SK-MEL-5 (cell line): ENCODE measurements at regions not wholly inside any gene's neighbourhood (a gene's known extent, or its start where the extent isn't known, plus 50 kb on each side); places are given as distances from the start of the nearest gene placed in this dataset.

ENCODE experiments used
- DNase-seq: peaks from one replicate; pipeline ENCODE4 v3.0.0-alpha.2; 2016; ENCODE audit warnings: low read depth, low spot score
- in situ Hi-C: cut with HindIII; loops from 2 replicates; pipeline ENCODE4 v1.10.0; 2016; ENCODE audit warnings: low sequenced_read_pairs, high pct_unique_total_duplicates, low pct_unique_long_range_greater_than_20kb

- in situ Hi-C loops, result no loop called here
- no peak for DNase-seq
Measured at GRCh38 chr6:14489445-14489844, 371.9 kb downstream of the CD83 start.

DNA sequence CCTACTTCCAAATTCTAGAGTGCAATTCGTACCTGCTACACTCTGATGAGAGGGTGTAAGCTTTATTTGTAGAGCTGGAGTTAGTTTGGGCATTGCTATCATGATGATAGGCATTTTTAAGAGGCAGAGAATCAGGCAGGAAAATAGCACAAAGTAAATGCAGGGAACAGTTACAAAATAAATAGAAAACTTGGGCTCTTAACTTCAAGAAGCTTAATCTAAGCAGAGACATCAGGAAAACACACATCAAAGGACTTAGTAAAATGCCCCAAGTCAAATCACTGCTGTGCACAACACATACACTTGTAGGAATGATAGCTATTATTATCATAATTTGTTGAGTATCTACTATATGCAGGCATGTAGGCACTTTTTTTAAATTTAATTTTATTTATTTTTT, 381.2 kb downstream of the CD83 start:
- in situ Hi-C loops, result no loop called here
- DNase-seq, result no peak

DNA sequence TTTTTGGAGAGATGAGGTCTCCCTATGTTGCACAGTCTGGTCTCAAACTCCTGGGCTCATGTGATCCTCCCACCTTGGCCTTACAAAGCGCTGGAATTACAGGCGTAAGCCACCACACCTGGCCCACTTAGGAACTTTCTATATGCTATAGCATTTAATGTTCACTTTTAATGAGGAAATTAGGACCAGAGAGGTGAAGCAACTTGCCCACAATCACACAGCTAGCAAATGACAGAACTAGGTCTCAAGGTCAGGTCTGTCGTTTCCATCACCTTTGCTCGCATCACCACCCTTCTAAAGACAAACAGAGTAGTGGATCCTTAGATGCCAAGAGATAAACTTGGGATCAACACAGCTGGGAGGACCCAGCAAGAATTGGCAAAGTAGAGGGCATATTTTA, 381.7 kb downstream of the CD83 start:
- in situ Hi-C loops, result no loop called here
- DNase-seq, result no peak

GRCh38 chr6:14499841-14500240, 382.3 kb downstream of the CD83 start:
- in situ Hi-C loops, result no loop called here
- peak; percentile 22 for DNase-seq

DNA sequence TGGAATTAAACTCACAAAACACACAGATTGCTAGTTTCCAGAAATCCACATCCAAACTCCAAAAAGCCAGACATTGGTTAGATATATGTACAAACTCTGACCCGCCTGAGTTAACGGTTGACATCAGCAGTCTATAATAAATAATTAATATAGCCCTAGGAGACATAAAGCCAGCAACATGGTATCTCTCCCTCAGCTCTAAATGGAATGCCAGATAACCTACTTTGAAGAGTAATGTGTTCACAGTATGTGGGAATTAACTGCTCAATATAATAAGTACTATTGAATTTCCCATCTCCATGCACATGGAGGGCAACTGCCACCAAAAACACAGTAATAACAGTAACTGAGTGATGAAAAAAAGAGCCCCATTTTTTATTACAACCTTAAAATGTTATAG, 383.2 kb downstream of the CD83 start:
- no peak for DNase-seq
- in situ Hi-C loops, result no loop called here

- DNase-seq, result no peak
- in situ Hi-C loops, result no loop called here
Measured at GRCh38 chr6:14501240-14501639, 383.7 kb downstream of the CD83 start.

DNA sequence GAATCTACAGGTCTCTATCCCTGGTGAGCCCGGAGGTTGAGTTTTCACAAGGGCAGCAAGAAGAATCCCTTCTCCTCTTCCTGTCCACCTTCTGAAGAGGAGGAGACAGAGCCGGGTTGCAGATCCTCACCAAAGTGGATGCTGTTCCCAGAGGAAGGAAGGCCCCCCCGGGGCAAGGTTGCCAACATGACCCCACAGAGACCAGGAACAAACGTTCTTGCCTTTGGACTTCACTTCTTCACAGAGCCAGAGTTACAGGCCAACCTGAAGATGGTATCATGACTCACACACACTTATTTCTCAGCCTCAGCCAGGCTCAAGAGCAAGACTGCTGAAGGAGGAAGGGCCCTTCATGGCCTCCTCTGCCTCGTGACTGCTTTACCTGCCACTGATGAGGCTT, 384.3 kb downstream of the CD83 start:
- in situ Hi-C loops, result no loop called here
- no peak for DNase-seq

- in situ Hi-C loops, result no loop called here
Measured at GRCh38 chr6:14502551-14502950, 385.0 kb downstream of the CD83 start.

DNA sequence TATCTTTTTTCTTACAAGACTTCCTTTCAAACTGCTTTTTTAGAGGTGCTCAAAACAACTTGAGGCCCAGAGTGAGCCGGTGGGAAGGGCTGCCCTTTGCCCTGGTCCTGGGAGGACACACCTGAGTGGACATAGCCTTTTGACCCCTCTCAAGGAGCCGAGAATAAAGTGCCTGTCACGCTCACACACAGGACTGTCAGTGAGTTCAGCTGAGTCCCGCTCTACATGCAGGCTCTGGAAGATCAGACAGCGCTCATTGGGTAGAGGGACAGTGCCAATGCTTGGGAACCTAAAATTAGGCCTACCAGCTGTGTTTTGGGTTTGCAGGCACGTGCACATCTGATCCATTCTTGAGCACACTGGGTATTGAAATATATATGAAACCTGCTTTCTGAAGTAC, 387.8 kb downstream of the CD83 start:
- DNase-seq, result no peak
- in situ Hi-C loops, result no loop called here

More at GRCh38 chr6:14502551-14502950, 385.0 kb downstream of the CD83 start:
- DNase-seq, result no peak

DNA sequence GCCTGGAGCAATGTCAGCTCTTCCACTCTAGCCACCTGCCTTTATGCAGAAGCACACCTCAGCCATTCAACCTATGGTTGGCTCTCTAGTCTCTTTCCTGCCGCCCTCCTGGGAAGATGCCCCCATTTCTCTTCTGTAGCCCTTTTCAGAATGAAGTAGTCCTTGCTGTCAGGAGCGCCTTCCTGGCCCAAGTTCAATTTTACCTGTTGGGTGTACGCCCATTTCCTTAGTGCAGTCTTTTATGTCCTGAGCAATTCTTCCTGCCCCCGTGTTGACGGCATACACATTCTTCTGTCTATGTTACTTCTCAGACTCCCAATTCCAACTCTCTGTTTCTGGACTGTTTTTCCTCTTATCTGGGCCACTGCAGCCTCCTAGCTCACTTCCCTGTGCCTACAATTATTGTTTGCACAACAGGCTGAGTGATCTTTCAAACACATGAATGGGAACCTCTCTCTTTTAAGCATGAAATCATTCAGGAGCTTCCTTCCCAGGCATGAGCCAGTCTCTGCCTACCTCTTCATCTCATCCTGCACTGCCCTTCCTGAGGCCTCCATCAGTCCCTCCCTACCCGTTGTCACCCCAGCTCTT, 389.2 kb downstream of the CD83 start:
- in situ Hi-C loops, result no loop called here
- no peak for DNase-seq

DNA sequence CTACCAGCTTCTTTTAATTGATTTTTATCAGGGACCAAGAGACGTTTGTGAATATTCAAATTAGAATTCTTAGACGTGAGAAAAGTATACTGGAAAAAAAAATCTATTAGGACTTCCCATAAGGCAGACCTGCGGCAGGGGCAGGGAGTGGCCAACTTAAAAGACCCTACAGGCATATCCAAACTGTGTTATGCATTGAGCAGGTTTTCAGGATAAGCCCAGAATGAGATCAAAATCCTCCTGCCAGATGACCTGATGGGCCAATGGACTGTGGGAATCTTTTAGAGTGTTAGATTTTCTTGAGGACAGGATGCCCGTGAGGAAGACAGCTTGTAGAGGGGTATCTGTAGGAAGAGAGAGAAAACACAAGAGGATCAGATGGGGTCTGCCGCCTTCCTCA, 391.5 kb downstream of the CD83 start:
- in situ Hi-C loops, result no loop called here
- DNase-seq, result no peak

GRCh38 chr6:14510038-14510437, 392.5 kb downstream of the CD83 start:
- in situ Hi-C loops, result no loop called here
- DNase-seq, result peak; percentile 64

DNA sequence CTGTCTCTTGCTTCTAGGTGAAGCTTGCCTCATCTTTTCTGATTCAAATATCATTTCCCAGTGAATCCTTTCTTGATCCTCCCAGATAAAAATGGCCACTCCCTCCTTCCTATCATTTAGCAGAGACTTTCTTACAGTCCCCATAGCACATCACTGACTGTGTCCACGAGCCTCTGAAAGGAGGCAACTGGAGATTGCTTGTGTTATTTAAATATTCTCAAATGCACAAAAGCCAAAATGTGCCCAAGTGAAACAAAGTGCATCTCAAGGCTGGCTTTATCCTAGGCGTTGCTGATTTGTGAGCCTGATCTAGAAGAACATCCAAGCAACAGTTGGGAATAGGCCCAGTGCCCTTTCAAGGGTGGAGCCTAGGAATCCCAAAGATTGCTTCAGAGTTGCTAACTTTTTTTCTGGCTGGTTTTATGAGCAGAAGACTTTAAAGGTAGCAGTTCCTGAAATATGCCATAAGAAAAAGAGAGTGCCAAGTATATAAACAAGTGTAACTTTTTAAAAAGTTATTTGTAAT, 393.6 kb downstream of the CD83 start:
- in situ Hi-C loops, result no loop called here
- no peak for DNase-seq

DNA sequence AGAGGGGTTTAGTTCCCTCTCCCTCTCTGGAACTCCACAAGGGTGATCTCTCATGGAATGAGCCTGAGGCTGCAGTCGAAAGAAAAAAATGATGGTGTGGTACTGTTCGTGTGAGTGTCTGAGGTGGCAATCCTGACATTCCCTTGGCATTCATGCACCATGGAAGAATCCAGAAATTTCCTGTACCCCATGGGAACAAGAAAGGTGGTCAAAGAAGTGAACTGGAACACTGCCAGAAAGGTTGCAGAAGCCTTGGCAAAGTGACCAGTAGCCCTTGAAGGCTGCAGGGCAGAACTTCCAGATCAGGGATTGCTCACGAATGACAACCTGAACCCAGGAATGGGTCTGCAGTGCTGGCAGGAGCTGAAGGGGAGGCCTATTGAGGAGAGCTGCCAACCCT, 394.7 kb downstream of the CD83 start:
- in situ Hi-C loops, result no loop called here

GRCh38 chr6:14513496-14514393, 396.2 kb downstream of the CD83 start:
- DNase-seq, result no peak
- in situ Hi-C loops, result no loop called here

More for the DNA sequence above, 394.7 kb downstream of the CD83 start:
- DNase-seq, result no peak

DNA sequence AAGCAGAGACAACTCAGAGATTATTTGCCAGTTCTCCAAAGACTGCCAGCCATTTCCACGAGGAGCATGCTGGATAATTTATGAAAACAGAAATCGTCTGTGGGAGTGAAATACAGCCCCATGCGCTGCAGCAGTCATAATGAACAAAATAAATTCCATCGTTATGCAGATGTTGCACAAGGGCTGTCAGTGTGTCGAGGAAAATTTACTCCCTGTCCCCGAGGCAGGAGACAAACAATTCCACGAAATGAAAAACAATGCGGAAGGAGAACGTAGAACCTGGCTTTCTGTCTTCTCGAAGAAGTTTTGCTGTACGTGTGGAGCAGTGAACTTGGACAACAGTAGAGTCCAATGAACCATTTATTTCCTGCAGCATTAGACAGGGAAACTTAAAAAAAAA, 399.4 kb downstream of the CD83 start:
- DNase-seq, result no peak
- in situ Hi-C loops, result no loop called here

- DNase-seq, result no peak
- in situ Hi-C loops, result no loop called here
Measured at GRCh38 chr6:14517516-14518105, 400.0 kb downstream of the CD83 start.

DNA sequence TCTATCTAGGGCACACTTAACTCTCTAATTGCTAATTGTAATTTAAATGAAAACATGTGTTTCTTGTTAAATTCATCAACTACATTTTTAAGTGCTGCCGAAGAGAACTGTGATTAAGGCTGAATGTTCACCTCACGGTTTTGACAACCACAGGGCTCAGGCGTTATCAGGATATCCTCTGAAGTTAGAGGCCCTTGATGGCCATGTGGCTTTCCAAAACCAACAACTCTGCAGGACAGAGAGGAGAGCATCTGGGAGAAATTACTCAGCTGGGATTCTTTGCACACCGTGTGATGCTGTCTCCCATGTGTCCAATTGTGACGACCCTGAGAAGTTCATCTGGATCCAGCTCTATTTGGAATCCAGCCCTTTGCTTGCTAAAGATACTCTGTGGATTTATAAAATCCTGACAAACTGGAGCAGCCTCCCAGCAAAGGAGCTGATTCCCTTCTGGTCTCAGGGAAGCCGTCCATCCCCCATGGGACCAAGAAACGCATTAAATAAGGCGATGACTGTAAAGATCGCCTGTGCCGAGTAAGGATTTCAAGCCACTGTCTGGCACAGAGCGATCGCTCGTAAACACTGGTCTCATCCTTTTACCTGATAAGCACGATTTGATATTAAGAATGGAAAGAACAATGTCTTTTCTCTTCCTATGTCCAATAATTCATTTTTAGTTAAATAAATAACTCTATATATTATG, 401.1 kb downstream of the CD83 start:
- no peak for DNase-seq
- in situ Hi-C loops, result no loop called here
